ENCODE measurements at regions not wholly inside any gene's neighbourhood (a gene's known extent, or its start where the extent isn't known, plus 50 kb on each side); places are given as distances from the start of the nearest gene placed in this dataset.

DNA sequence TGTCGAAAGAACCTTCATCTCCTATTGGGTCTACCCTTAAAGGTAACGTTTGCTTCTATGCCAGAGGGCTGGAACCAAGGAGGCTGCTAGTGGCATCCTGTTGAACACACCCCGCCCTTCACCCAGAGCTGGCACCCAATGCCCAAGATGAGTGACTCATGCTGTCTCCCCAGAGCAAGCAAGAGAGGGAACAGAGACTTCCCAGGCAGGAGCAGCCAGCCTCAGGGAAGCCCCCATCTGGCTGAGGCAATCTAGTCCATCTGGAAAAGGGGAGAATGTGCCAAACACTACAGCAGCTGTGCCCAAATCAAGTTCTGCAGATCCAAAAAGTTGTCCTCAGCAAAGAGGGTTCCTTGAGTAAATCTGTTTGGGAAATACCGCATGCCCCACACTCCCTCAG lies 91.9 kb upstream of the TP53I11 start:
- TF ChIP-seq, protein P1, sequence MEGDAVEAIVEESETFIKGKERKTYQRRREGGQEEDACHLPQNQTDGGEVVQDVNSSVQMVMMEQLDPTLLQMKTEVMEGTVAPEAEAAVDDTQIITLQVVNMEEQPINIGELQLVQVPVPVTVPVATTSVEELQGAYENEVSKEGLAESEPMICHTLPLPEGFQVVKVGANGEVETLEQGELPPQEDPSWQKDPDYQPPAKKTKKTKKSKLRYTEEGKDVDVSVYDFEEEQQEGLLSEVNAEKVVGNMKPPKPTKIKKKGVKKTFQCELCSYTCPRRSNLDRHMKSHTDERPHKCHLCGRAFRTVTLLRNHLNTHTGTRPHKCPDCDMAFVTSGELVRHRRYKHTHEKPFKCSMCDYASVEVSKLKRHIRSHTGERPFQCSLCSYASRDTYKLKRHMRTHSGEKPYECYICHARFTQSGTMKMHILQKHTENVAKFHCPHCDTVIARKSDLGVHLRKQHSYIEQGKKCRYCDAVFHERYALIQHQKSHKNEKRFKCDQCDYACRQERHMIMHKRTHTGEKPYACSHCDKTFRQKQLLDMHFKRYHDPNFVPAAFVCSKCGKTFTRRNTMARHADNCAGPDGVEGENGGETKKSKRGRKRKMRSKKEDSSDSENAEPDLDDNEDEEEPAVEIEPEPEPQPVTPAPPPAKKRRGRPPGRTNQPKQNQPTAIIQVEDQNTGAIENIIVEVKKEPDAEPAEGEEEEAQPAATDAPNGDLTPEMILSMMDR (IDR thresholded peaks at IDR 0.05), result no peak
- no peak for TF ChIP-seq POLR2A (IDR thresholded peaks at IDR 0.05)

All from esophagus squamous epithelium (tissue), 4 donors.